Mucosa of stomach (tissue), 1 donor: ENCODE measurements at regions not wholly inside any gene's neighbourhood (a gene's known extent, or its start where the extent isn't known, plus 50 kb on each side); places are given as distances from the start of the nearest gene placed in this dataset.
"Not testable (repeated sequence)": the region's sequence is repeated elsewhere in the genome, so short reads cannot be mapped to it uniquely, and the experiment has no call there.

Experiments
- H3K27me3 ChIP-seq: one replicate; pipeline ENCODE4 v1.7.0; 2013; ENCODE audit warnings: mild to moderate bottlenecking, low read length; ENCODE audit not compliant: control insufficient read depth, insufficient read depth
- H3K36me3 ChIP-seq: one replicate; pipeline ENCODE4 v1.7.0; 2013; ENCODE audit warnings: low read length; ENCODE audit not compliant: control insufficient read depth, insufficient read depth
- H3K4me1 ChIP-seq: one replicate; pipeline ENCODE4 v1.7.0; 2013; ENCODE audit warnings: mild to moderate bottlenecking, low read length; ENCODE audit not compliant: control insufficient read depth, insufficient read depth
- H3K4me3 ChIP-seq: one replicate; pipeline ENCODE4 v1.7.0; 2013; ENCODE audit warnings: low read length
- H3K9ac ChIP-seq: one replicate; pipeline ENCODE4 v1.7.0; 2013; ENCODE audit warnings: mild to moderate bottlenecking, low read length, moderate library complexity
- H3K9me3 ChIP-seq: one replicate; pipeline ENCODE4 v1.7.0; 2013; ENCODE audit warnings: mild to moderate bottlenecking, low read length, moderate library complexity; ENCODE audit not compliant: control insufficient read depth
- donor health status: Pancreatic carcinoma.

DNA sequence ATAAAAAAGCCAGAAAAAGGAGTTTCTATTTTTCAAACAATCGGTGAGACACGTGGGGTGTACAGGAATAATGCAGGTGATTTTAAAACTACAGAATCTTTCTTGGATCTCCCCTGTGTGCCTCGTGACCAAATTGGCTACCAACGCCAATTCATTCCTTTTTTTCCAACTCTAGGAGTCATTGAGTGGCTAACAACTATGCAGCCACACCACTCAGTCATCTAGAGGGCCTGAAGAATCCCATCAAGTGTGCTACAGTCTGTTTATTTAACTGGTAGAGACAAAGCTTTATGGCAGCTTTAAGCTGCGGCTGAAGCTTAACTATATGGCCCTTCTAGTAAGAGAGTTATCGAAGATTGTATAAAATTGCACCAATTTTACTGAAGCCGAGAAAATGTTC is 113.1 kb upstream of the NIPBL start:
- no peak overlapping the region for H3K9ac ChIP-seq

DNA sequence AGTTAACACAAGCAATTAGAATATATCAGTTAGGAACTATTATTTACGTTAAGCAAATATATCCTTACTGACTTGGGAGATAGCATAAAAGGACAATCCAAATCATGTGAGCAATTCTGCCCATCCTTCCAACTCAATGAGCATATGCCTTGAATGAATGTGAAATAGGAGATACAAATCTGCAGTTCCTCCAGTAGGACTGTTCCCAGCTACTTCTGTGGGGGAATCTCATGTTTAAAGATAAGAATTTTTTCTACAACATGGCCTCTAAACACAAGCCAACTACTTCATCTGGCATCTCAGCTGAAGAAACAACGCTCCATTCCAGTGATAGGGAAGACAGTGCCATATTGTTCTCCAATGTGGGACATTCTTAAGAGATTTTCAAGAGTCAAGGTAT is 110.7 kb upstream of the NIPBL start:
- no peaks in the 10 kb centered on the region for H3K36me3 ChIP-seq
- no peaks in the 10 kb centered on the region for H3K27me3 ChIP-seq
- no peaks in the 10 kb centered on the region for H3K9me3 ChIP-seq
- H3K4me1 ChIP-seq, result peaks cover 4% of the 10 kb centered on the region
- H3K4me3 ChIP-seq, result no peak overlapping the region
- no peak overlapping the region for H3K9ac ChIP-seq

More for the DNA sequence above, 113.1 kb upstream of the NIPBL start:
- Histone ChIP-seq H3K9me3 (no peaks in the 10 kb centered on the region), H3K27me3 (no peaks in the 10 kb centered on the region), H3K36me3 (no peaks in the 10 kb centered on the region), H3K4me1 (no peaks in the 10 kb centered on the region), H3K4me3 (no peak overlapping the region)

DNA sequence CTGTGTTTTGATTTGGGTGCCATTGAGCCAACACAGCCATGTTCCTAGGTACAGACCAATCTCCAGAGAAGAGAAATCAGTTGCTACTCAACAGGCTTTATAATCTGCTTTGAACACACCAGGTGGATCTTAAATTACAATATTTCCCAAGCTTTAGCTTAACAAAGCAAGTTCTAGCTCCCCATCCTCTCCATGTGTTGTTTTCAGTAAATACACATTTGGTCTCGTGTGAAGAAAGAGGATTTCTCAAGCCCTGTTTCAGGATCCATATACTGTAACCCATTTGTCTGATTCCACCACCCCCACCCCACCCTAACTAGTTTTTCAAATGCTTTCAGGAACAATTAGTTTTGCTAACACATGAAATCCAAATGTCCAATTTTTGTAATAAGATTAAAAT is 109.6 kb upstream of the NIPBL start:
- Histone ChIP-seq H3K9me3 (no peaks in the 10 kb centered on the region), H3K4me1 (peaks cover 4% of the 10 kb centered on the region), H3K9ac (no peak overlapping the region), H3K36me3 (no peaks in the 10 kb centered on the region), H3K27me3 (no peaks in the 10 kb centered on the region), H3K4me3 (no peak overlapping the region)

DNA sequence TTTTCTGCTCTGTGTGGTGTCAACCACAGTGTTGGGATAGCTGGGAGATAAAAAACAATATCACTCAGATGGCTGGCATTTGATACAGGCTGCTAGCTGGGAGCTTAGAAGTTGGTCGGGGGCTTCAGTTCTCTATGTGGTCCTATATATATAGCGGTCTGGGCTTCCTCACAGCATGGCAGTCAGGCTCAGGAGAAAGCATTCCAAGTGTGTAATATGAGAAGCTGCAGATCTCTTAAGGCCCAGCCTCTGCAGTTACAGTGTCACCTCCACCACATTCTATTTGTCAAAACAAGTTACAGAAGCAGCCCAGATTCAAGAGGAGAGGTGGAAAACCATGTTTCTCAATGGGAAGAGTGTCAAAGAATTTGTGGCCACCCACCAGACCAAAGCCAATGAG is 108.1 kb upstream of the NIPBL start:
- H3K4me1 ChIP-seq, result peaks cover 4% of the 10 kb centered on the region

DNA sequence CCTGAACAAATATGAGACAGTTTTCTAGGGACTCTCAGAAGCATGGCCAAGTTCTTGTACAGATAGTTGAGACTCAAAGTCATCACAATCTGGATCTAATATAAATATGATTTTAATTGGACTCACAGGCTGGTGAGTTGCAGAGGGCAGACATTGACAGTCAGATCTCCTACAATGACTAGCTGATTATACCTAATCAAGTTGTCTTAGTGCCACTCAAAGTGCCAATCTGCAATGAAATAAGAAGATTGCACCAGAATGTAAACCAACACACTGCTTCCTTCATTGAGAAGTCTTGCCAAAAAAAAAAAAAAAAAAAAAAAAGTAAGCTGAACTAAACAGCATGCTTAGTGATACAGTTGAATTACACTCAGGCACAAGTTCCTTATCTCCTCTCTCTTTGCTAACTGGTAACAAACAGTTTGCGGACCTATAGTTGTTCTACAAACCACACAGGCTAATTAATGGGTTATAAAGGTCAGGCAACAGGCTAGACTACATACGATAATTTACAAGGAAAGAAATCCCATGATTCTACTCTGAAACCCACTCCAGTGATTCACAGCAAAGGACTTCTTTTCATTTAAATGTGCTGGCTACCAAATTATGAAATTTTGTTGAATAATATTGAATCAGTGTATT is 107.3 kb upstream of the NIPBL start:
- Histone ChIP-seq H3K4me3 (no peak overlapping the region), H3K9ac (no peak overlapping the region), H3K4me1 (peaks cover 4% of the 10 kb centered on the region), H3K36me3 (no peaks in the 10 kb centered on the region), H3K9me3 (no peaks in the 10 kb centered on the region), H3K27me3 (no peaks in the 10 kb centered on the region)

More for the DNA sequence above, 108.1 kb upstream of the NIPBL start:
- H3K9me3 ChIP-seq, result no peaks in the 10 kb centered on the region
- H3K36me3 ChIP-seq, result no peaks in the 10 kb centered on the region
- no peak overlapping the region for H3K9ac ChIP-seq
- H3K4me3 ChIP-seq, result no peak overlapping the region
- no peaks in the 10 kb centered on the region for H3K27me3 ChIP-seq

DNA sequence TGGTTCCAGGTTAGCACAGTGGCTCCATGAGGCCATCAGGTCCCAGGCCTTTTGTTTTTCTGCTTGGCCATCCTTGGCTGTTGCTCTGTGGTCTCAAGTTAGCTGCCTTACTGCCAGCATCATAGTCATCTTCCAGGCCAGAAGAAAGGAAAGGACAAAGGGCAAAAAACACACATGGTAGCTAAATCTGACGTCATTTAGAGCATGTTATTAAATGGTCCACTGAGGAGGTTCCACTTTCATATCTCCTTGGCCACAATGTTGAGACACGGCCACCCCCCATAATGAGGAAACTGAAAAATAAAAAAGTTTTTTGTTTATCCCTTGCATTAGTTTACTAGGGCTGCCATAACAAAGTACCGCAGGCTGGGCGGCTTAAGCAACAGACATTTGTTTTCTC is 106.4 kb upstream of the NIPBL start:
- Histone ChIP-seq H3K4me1 (peaks cover 4% of the 10 kb centered on the region), H3K27me3 (no peaks in the 10 kb centered on the region), H3K9ac (no peak overlapping the region), H3K4me3 (no peak overlapping the region), H3K36me3 (no peaks in the 10 kb centered on the region), H3K9me3 (no peaks in the 10 kb centered on the region)

DNA sequence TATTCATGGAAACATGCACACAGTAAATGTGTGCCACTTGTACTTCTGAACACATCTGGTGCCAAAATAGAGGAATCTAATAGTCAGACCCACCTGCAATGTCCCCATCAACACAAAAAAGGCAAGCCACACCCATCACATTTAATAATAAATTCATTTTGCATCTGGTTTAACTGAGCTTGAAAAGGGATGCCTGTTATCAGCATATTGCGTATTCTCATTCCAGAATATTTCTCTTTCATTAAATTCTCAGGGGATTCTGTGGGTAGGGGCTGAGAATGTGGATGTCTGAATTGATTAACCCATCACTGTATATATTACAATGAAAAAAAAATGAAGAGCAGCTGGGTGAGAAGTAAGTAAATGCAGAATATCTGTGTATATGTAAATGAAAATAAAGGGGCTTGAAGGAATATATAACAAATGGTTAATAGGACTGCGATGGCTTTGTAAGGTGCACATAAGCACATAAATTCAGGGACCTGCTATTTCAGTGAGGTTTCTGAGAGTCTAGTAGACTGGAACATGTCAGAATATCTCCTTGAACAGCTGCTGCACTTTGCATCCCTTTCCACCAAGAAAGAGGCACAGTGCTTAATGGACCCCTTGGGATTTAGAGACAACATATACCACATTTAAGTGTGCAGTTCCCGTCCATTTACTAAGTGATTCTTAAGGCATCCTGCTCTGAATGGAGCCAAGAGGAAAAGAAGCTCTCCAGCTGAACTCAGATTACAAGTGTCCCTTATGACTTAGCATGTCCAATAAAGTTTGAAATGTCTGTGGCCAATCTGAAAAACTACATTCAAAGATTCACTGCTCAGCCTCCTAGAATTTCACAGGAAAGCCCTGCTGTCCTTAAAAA is 104.1 kb upstream of the NIPBL start:
- Histone ChIP-seq H3K9ac (no peak overlapping the region), H3K4me3 (no peak overlapping the region), H3K27me3 (no peaks in the 10 kb centered on the region), H3K9me3 (no peaks in the 10 kb centered on the region), H3K36me3 (no peaks in the 10 kb centered on the region), H3K4me1 (peaks cover 4% of the 10 kb centered on the region)

DNA sequence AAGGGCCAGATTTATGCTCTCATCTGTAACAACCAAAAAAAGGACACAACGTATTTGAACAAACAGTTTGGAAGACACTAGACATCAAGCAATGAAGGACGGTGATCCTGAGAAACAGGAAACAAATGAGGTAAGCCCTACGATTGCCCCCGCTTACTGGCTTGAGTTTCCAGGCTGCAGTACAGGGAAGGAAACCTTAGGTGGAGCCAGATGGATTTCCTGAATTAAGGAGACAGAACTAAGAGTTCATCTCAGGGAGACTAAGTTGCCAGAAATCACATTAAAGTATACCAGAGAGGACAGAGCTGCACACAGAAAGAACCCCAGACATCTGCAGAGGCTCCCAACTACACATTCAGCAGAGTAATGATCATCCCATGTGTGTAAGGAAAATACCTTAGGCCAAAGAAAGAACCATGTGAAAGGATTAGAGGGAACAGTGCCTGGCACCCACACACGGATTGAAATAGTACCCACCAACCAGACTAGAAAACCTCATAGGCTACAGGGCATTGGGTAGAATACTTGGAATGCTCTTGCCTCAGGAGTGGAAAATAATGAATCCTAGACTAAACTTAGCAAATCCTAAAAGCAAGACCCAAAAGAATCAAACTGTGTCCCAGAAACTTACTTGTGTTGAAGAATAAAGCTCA is 99.3 kb upstream of the NIPBL start:
- H3K27me3 ChIP-seq, result no peaks in the 10 kb centered on the region
- no peak overlapping the region for H3K4me3 ChIP-seq
- no peaks in the 10 kb centered on the region for H3K9me3 ChIP-seq
- H3K36me3 ChIP-seq, result no peaks in the 10 kb centered on the region
- H3K9ac ChIP-seq, result no peak overlapping the region
- no peaks in the 10 kb centered on the region for H3K4me1 ChIP-seq

DNA sequence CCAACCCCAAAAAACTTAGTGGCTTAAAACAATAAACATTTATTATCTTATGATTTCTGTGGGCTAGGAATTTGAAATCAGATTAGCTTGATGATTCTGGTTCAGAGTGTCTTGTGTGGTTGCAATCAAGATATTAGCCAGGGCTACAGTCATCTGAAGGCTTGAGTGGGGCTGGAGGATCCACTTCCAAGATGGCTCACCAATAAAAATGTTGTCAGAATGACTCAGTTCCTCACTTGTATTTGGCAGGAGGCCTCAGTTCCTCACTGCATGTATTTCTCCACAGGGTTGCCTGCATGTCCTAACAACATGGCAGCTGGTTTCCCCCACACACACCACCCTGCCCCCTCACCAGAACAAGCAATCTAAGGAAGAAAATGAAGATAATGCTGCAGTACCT is 98.2 kb upstream of the NIPBL start:
- Histone ChIP-seq H3K27me3 (no peaks in the 10 kb centered on the region), H3K9ac (no peak overlapping the region), H3K9me3 (no peaks in the 10 kb centered on the region), H3K4me1 (no peaks in the 10 kb centered on the region), H3K36me3 (no peaks in the 10 kb centered on the region), H3K4me3 (no peak overlapping the region)

DNA sequence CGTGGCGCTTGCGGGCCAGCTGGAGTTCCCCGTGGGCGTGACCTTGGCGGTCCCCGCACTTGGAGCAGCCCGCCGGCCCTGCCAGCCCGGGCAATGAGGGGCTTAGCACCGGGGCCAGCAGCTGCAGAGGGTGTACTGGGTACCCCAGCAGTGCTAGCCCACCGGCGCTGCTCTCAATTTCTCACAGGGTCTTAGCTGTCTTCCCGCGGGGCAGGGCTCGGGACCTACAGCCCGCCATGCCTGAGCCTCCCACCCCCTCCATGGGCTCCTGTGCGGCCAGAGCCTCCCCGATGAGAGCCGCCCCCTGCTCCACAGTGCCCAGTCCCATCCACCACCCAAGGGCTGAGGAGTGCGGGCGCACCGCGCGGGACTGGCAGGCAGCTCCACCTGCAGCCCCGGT is 94.0 kb upstream of the NIPBL start:
- peaks cover 12% of the 10 kb centered on the region for H3K4me1 ChIP-seq
- not testable (repeated sequence) for H3K4me3 ChIP-seq, H3K9me3 ChIP-seq, H3K27me3 ChIP-seq, H3K36me3 ChIP-seq, H3K9ac ChIP-seq

DNA sequence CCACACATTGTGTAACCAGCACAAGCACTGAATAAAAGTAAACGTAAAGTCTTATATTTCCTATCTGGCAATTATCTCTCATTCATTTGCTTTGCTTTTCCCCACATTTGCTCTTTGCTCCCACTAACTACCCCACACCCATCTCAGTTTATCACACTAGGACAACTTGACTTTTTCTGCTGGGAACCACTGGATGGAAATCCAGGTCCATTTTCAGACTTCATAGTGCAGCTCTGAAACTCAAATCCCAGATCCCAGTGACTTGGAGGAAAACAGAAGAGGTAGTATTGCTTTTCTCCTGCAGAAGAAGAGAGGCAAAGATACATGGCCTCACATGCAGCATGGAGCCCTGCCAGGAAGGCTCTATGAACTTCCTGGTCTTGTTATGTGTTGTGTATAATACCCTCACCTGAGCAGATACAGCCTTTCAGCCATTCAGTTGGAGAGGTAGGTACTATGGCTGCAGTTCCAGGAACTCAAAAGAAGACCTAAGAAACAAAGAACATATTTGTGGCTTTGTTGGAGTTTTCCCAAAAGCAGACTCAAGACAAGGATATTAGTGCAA is 90.0 kb upstream of the NIPBL start:
- Histone ChIP-seq H3K4me1 (peaks cover 26% of the 10 kb centered on the region), H3K27me3 (no peaks in the 10 kb centered on the region), H3K36me3 (no peaks in the 10 kb centered on the region), H3K4me3 (no peak overlapping the region), H3K9ac (no peak overlapping the region), H3K9me3 (no peaks in the 10 kb centered on the region)
